ENCODE measurements at regions not wholly inside any gene's neighbourhood (a gene's known extent, or its start where the extent isn't known, plus 50 kb on each side); places are given as distances from the start of the nearest gene placed in this dataset.

GRCh38 chrX:104306180-104306579, 51.4 kb upstream of the ESX1 start:
- Histone ChIP-seq H3K4me3 (no peak overlapping the region), H3K27me3 (no peaks in the 10 kb centered on the region), H3K9me3 (no peaks in the 10 kb centered on the region), H3K27ac (no peak overlapping the region), H3K4me1 (peaks cover 3% of the 10 kb centered on the region), H3K36me3 (no peaks in the 10 kb centered on the region)
- no peak for DNase-seq (ENCODE audit: low spot score in 2 of 2)
- TF ChIP-seq EP300 (IDR thresholded peaks at IDR 0.05) (no peak), CTCF (IDR thresholded peaks at IDR 0.05) (no peak), POLR2A (IDR thresholded peaks at IDR 0.05) (no peak), POLR2AphosphoS5 (IDR thresholded peaks at IDR 0.05) (no peak)
- WGBS, result 89% methylated on average over 9 of the region's 9 CpGs

Data from suprapubic skin (tissue), 4 donors.